ENCODE measurements at regions not wholly inside any gene's neighbourhood (a gene's known extent, or its start where the extent isn't known, plus 50 kb on each side); places are given as distances from the start of the nearest gene placed in this dataset.

DNA sequence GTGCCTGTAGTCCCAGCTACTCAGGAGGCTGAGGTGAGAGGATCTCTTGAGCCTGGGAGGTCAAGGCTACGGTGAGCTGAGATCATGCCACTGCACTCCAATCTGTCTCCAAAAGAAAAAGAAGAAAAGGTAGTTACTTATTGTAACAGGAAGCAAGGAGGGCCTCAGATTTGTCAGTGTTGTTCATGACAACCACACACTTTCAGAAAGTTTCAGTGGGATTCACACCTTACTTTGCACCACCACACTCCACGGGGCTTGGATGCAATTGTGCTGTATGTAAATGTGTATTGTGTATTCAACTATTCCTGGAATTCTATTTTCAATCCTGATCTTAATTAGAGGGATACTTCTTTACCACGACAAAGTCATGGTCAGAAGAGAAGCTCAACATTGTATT lies 142.6 kb downstream of the ELOVL4 start:
- Histone ChIP-seq H3K4me1 (ENCODE audit: insufficient read depth, low read length) (peaks cover under 1% of the 10 kb centered on the region; the same call in 1 of the 2 replicates), H3K27me3 (ENCODE audit: insufficient read depth, low read length) (no peaks in the 10 kb centered on the region), H3K27ac (ENCODE audit: low read length) (no peak overlapping the region), H3K9me3 (ENCODE audit: insufficient read depth, low read depth, low read length) (no peaks in the 10 kb centered on the region), H3K9ac (ENCODE audit: low read depth, low read length) (no peak overlapping the region), H3K36me3 (ENCODE audit: insufficient read depth, low read depth, low read length) (no peaks in the 10 kb centered on the region), H3K4me3 (ENCODE audit: low read length) (no peak overlapping the region)

DNA sequence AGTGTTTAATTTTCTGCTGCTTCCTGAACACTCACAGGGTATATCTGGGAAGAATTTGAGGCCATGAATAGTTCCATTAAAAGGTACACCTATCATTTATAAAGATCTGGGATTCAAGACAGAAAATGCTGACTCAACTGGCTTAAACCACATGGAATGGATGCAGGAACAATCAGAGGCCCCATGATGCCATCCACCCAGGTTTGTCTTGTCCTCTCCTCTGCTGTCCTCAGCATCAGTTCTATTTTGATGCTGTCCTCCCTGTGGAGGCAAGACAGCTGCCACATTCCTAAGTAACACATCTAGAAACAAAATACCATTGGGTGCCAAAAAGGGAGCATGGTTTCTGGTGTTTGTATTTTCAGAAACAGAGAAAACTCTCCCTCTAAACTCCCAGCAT lies 143.4 kb downstream of the ELOVL4 start:
- no peak overlapping the region for H3K27ac ChIP-seq (ENCODE audit: low read length)
- H3K9ac ChIP-seq (ENCODE audit: low read depth, low read length): no peak overlapping the region
- no peaks in the 10 kb centered on the region for H3K36me3 ChIP-seq (ENCODE audit: insufficient read depth, low read depth, low read length)
- no peaks in the 10 kb centered on the region for H3K4me1 ChIP-seq (ENCODE audit: insufficient read depth, low read length)
- no peaks in the 10 kb centered on the region for H3K9me3 ChIP-seq (ENCODE audit: insufficient read depth, low read depth, low read length)
- H3K27me3 ChIP-seq (ENCODE audit: insufficient read depth, low read length): no peaks in the 10 kb centered on the region
- H3K4me3 ChIP-seq (ENCODE audit: low read length): no peak overlapping the region

DNA sequence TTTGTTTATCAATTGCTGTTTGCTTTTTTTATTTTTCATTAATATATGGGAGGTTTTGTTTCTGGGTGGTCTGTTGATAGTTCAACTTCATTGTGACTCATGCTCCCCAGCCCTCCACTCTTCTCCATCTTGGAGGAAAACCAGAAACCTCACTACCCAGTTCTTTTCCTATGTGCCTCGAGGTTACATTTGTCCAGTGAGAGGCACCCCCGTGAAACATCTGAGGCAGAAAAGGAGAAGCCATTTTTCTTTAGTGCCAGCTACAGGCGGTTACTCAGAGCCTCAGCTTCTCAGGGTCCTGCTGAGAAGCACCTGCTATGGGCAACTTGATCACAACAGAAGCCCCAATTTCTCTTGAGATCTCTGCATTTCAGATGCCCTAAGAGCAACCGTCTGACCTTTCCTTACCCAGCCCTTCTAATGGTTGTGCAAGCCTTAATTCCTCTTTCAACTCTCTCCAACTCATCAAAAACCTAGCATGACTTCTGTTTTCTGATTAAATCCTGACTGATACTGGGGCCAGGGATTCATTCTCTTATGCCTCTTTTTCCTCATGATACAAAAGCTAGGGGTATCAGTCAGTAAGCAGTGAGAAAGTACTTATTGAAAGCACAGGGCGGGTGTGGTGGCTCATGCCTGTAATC lies 144.6 kb downstream of the ELOVL4 start:
- Histone ChIP-seq H3K9ac (ENCODE audit: low read depth, low read length) (no peak overlapping the region), H3K27me3 (ENCODE audit: insufficient read depth, low read length) (no peaks in the 10 kb centered on the region), H3K27ac (ENCODE audit: low read length) (no peak overlapping the region), H3K4me3 (ENCODE audit: low read length) (no peak overlapping the region), H3K9me3 (ENCODE audit: insufficient read depth, low read depth, low read length) (no peaks in the 10 kb centered on the region), H3K4me1 (ENCODE audit: insufficient read depth, low read length) (no peaks in the 10 kb centered on the region), H3K36me3 (ENCODE audit: insufficient read depth, low read depth, low read length) (no peaks in the 10 kb centered on the region)

DNA sequence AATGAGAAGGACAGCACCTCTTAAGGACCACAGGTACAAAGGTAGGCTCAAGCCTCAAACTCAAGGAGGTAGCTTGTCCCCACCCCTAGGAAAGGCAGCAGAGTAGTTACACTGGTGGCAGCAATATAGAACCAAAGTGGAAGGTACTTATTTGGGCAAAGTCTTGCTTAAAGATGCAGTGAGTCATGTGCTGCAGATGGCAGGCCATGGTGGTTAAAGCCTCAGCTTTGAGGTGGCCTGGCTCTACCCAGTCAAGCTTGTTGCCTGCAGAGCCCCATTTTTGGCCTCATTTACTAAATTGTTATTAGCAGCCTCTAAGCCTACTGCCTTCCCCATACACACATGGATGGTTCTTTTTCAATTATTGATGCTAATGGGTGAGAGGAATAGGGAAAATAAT lies 146.0 kb downstream of the ELOVL4 start:
- Histone ChIP-seq H3K4me1 (ENCODE audit: insufficient read depth, low read length) (no peaks in the 10 kb centered on the region), H3K4me3 (ENCODE audit: low read length) (no peak overlapping the region), H3K27ac (ENCODE audit: low read length) (no peak overlapping the region), H3K9ac (ENCODE audit: low read depth, low read length) (no peak overlapping the region), H3K36me3 (ENCODE audit: insufficient read depth, low read depth, low read length) (no peaks in the 10 kb centered on the region), H3K27me3 (ENCODE audit: insufficient read depth, low read length) (no peaks in the 10 kb centered on the region), H3K9me3 (ENCODE audit: insufficient read depth, low read depth, low read length) (no peaks in the 10 kb centered on the region)

DNA sequence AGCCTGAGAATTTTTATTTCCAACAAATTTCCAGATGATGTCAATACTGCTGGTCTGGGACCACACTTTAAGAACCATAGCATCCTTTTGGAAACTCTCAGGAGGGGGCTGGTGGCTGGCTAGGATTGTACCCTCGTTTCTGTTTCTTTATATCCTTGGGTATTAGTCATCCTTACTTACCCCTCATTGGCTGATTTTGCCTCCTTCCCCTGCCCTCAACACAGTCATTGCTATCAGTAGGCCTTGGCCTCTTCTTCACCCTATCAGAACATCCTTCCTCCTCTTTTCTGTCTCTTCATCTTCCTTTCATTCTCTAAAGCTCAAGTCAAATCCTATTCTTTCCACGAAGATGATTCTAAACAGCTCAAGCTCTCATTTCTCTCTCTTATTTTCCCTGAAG lies 148.5 kb downstream of the ELOVL4 start:
- Histone ChIP-seq H3K4me3 (ENCODE audit: low read length) (no peak overlapping the region), H3K9ac (ENCODE audit: low read depth, low read length) (no peak overlapping the region), H3K27me3 (ENCODE audit: insufficient read depth, low read length) (no peaks in the 10 kb centered on the region)

DNA sequence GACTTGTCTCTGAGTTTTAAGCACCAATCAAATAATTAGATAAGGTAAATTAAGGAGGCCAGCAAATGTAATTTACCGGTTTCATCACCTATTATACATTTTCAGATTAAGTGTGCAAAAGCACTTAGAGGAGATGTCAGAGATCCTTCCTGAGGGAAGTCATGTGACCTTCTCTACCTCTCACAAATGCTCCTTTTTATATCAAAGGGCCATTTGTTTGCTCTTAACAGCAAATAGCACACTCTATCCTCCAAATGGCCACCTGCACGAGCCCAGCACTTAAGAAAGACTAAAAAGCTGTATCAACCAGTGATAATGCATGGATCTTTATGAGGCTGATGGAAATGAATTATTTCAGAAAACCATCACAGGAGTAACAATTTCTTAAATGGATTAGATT lies 149.4 kb downstream of the ELOVL4 start:
- Histone ChIP-seq H3K4me3 (ENCODE audit: low read length) (no peak overlapping the region), H3K9me3 (ENCODE audit: insufficient read depth, low read depth, low read length) (no peaks in the 10 kb centered on the region), H3K9ac (ENCODE audit: low read depth, low read length) (no peak overlapping the region), H3K36me3 (ENCODE audit: insufficient read depth, low read depth, low read length) (no peaks in the 10 kb centered on the region), H3K27me3 (ENCODE audit: insufficient read depth, low read length) (no peaks in the 10 kb centered on the region), H3K4me1 (ENCODE audit: insufficient read depth, low read length) (no peaks in the 10 kb centered on the region), H3K27ac (ENCODE audit: low read length) (no peak overlapping the region)

More for the DNA sequence above, 148.5 kb downstream of the ELOVL4 start:
- Histone ChIP-seq H3K4me1 (ENCODE audit: insufficient read depth, low read length) (no peaks in the 10 kb centered on the region), H3K9me3 (ENCODE audit: insufficient read depth, low read depth, low read length) (no peaks in the 10 kb centered on the region), H3K27ac (ENCODE audit: low read length) (no peak overlapping the region), H3K36me3 (ENCODE audit: insufficient read depth, low read depth, low read length) (no peaks in the 10 kb centered on the region)

DNA sequence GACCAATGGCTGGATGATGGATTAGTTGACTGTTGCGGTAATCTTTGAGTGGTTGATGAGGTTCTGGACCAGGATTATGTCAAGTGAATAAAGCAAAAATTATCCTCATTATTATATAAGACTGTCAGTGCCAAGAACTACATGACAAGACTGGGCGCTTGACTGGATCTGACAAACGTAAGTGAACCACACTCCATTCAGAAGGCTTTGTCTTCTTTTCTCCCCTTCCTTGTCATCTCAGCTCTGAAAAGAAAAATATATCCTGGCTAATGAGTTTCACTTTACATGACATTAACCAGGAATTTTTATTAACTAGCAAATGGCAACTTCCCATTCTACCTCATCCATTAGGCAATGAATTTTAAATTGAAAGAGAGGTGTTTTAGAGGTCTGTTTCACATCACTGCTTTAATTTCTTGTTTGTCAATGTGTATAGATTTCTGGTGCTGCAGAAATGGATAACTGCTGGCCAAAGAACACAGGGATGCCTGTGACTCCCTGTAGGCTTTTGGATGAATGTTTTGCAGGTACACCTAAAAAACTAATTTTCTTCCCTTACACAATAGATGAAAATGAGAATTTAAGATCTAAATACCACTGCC lies 150.1 kb downstream of the ELOVL4 start:
- no peaks in the 10 kb centered on the region for H3K4me1 ChIP-seq (ENCODE audit: insufficient read depth, low read length)
- no peak overlapping the region for H3K9ac ChIP-seq (ENCODE audit: low read depth, low read length)
- H3K9me3 ChIP-seq (ENCODE audit: insufficient read depth, low read depth, low read length): no peaks in the 10 kb centered on the region
- no peak overlapping the region for H3K27ac ChIP-seq (ENCODE audit: low read length)
- no peaks in the 10 kb centered on the region for H3K27me3 ChIP-seq (ENCODE audit: insufficient read depth, low read length)
- H3K36me3 ChIP-seq (ENCODE audit: insufficient read depth, low read depth, low read length): no peaks in the 10 kb centered on the region
- H3K4me3 ChIP-seq (ENCODE audit: low read length): no peak overlapping the region

DNA sequence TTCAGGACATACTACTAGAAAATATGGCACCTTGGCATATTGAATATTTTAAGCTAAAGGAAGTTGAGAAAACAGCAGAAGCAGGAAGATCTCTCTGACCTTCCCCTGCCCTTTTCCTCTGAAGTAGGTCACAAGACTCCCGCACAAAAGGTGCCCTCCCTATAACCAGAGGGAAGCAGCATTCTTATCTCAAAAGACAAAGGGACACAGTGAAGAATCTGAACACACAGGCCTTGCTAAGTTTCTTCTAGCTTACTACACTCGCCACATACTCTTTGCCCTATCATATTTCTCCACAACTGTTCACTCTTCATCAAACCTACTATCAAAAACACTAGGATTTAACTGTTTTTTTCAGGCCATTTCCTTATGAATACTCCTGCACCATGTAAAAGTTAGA lies 151.2 kb downstream of the ELOVL4 start:
- no peak overlapping the region for H3K27ac ChIP-seq (ENCODE audit: low read length)
- H3K36me3 ChIP-seq (ENCODE audit: insufficient read depth, low read depth, low read length): no peaks in the 10 kb centered on the region
- no peak overlapping the region for H3K4me3 ChIP-seq (ENCODE audit: low read length)
- no peaks in the 10 kb centered on the region for H3K27me3 ChIP-seq (ENCODE audit: insufficient read depth, low read length)
- H3K9me3 ChIP-seq (ENCODE audit: insufficient read depth, low read depth, low read length): no peaks in the 10 kb centered on the region
- H3K9ac ChIP-seq (ENCODE audit: low read depth, low read length): no peak overlapping the region
- no peaks in the 10 kb centered on the region for H3K4me1 ChIP-seq (ENCODE audit: insufficient read depth, low read length)

DNA sequence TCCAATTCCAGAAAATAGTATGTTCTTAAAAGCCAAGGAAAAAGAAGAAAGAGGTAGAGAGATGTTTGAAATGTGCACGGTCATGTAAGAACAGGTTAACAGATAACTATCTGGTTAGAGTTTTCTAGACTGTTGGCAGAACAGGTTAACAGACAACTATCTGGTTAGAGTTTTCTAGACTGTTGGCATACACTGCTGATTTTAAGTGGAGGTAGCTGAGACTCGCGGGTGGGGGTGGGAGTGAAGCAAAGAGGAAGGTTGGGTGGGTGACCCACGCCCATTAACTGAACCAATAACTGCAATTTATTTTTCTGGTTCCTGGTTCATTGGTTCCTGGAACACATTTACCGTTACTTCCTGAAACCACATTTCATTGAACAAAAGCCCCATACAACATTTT lies 157.5 kb downstream of the ELOVL4 start:
- no peak overlapping the region for H3K9ac ChIP-seq (ENCODE audit: low read depth, low read length)
- no peak overlapping the region for H3K4me3 ChIP-seq (ENCODE audit: low read length)
- H3K36me3 ChIP-seq (ENCODE audit: insufficient read depth, low read depth, low read length): no peaks in the 10 kb centered on the region
- H3K27ac ChIP-seq (ENCODE audit: low read length): no peak overlapping the region
- H3K27me3 ChIP-seq (ENCODE audit: insufficient read depth, low read length): no peaks in the 10 kb centered on the region
- no peaks in the 10 kb centered on the region for H3K9me3 ChIP-seq (ENCODE audit: insufficient read depth, low read depth, low read length)
- H3K4me1 ChIP-seq (ENCODE audit: insufficient read depth, low read length): no peaks in the 10 kb centered on the region

DNA sequence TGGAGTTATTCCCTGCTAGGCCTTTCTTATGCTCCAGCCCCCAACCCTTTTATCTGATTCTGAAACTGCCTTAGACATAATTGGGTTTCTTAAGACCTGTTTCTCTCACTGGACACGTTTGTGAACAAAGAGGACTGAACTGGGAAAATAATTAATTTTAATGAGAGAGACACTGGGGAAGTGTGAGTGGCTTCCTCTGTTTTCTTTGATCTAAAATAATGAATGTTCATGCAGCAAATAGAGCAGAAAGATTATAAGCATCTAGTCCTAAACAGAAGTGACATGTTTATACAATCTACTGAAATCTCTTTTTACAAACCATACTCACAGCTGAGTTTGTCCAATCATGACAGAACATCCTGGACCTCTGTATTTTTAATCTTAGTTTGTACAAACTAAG lies 157.6 kb downstream of the SH3BGRL2 start:
- H3K4me1 ChIP-seq (ENCODE audit: insufficient read depth, low read length): no peaks in the 10 kb centered on the region
- no peaks in the 10 kb centered on the region for H3K9me3 ChIP-seq (ENCODE audit: insufficient read depth, low read depth, low read length)
- no peaks in the 10 kb centered on the region for H3K36me3 ChIP-seq (ENCODE audit: insufficient read depth, low read depth, low read length)
- no peaks in the 10 kb centered on the region for H3K27me3 ChIP-seq (ENCODE audit: insufficient read depth, low read length)
- H3K9ac ChIP-seq (ENCODE audit: low read depth, low read length): no peak overlapping the region
- no peak overlapping the region for H3K27ac ChIP-seq (ENCODE audit: low read length)
- no peak overlapping the region for H3K4me3 ChIP-seq (ENCODE audit: low read length)

DNA sequence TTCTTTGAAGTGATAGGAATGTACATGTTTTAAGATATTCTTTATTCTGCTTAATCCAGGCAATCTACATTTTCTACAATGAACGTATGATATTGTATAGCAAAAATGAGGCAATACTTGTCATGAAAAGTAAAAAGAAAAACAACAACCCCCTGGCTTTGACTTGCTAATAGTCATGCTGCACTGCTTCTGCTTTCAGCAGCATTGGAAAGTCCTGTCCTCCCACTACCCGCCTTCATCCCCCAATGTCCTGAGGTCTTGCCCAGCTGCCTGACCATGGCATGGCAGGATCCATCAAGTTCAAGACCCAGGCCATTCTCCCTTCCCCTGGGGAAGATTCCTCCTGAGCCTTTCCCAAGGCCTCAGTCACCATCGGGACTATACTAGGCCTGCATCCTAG lies 156.5 kb downstream of the SH3BGRL2 start:
- no peak overlapping the region for H3K9ac ChIP-seq (ENCODE audit: low read depth, low read length)
- no peaks in the 10 kb centered on the region for H3K9me3 ChIP-seq (ENCODE audit: insufficient read depth, low read depth, low read length)
- no peaks in the 10 kb centered on the region for H3K36me3 ChIP-seq (ENCODE audit: insufficient read depth, low read depth, low read length)
- H3K27ac ChIP-seq (ENCODE audit: low read length): no peak overlapping the region
- H3K4me3 ChIP-seq (ENCODE audit: low read length): no peak overlapping the region
- H3K27me3 ChIP-seq (ENCODE audit: insufficient read depth, low read length): no peaks in the 10 kb centered on the region
- no peaks in the 10 kb centered on the region for H3K4me1 ChIP-seq (ENCODE audit: insufficient read depth, low read length)

DNA sequence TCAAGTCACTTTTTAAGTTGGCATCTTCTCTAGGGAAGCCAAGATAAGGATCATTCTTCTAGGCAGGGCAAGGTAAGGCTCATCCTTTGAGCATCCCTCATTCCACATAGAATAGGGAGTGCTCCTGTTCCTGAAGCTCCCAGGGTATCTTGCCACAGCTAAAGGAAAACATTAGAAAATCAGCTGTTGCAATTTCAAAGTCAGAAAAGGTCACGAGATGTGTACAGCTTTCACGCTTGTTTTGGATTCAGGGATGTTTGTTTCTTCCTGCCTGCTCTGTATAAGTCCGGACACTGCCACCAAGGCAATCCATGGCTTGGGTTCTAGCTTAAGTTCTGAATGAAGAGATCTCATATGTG lies 153.2 kb downstream of the SH3BGRL2 start:
- H3K9ac ChIP-seq (ENCODE audit: low read depth, low read length): no peak overlapping the region
- no peaks in the 10 kb centered on the region for H3K4me1 ChIP-seq (ENCODE audit: insufficient read depth, low read length)
- no peaks in the 10 kb centered on the region for H3K27me3 ChIP-seq (ENCODE audit: insufficient read depth, low read length)
- H3K27ac ChIP-seq (ENCODE audit: low read length): no peak overlapping the region
- no peaks in the 10 kb centered on the region for H3K9me3 ChIP-seq (ENCODE audit: insufficient read depth, low read depth, low read length)
- no peak overlapping the region for H3K4me3 ChIP-seq (ENCODE audit: low read length)
- H3K36me3 ChIP-seq (ENCODE audit: insufficient read depth, low read depth, low read length): no peaks in the 10 kb centered on the region
